A673 (cell line): ENCODE measurements at regions not wholly inside any gene's neighbourhood (a gene's known extent, or its start where the extent isn't known, plus 50 kb on each side); places are given as distances from the start of the nearest gene placed in this dataset.

ENCODE experiments used
- EZH2 ChIP-seq: fragments of 200-600 bp; sonication (generic); IDR thresholded peaks from 2 replicates; pipeline ENCODE4 v1.6.1; 2017; ENCODE audit warnings: borderline replicate concordance, low read depth, mild to moderate bottlenecking, mixed read lengths, antibody characterized with exemption, low read length; ENCODE audit not compliant: poor library complexity, severe bottlenecking
- TF ChIP-seq, protein P1 (sequence below): fragments of 300-800, 200-600 bp; sonication (generic); conservative IDR thresholded peaks from 2 replicates; pipeline ENCODE4 v1.5.1; 2017; ENCODE audit warnings: low read depth, mild to moderate bottlenecking, antibody characterized with exemption, low read length, moderate library complexity, mixed read lengths

DNA sequence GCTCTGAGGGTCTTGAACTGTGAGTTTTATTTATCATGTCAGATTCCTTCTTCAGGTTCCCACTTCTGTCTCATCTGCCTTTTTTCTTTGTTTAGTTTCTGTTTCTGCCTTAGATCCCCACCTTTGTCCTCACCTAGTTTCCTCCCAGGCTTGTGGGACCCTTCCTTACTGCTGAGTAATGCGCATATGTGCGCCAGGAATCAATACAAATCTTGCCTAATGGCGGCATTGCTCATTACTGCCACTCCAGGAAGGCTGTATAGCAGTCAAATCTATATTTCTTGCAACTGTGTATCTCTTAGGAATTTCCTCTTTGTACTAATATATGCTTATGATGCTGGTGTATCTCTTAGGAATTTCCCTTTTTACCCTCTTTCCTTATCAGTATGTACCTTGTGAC is 465.4 kb downstream of the DMRT2 start:
- TF ChIP-seq, protein P1, sequence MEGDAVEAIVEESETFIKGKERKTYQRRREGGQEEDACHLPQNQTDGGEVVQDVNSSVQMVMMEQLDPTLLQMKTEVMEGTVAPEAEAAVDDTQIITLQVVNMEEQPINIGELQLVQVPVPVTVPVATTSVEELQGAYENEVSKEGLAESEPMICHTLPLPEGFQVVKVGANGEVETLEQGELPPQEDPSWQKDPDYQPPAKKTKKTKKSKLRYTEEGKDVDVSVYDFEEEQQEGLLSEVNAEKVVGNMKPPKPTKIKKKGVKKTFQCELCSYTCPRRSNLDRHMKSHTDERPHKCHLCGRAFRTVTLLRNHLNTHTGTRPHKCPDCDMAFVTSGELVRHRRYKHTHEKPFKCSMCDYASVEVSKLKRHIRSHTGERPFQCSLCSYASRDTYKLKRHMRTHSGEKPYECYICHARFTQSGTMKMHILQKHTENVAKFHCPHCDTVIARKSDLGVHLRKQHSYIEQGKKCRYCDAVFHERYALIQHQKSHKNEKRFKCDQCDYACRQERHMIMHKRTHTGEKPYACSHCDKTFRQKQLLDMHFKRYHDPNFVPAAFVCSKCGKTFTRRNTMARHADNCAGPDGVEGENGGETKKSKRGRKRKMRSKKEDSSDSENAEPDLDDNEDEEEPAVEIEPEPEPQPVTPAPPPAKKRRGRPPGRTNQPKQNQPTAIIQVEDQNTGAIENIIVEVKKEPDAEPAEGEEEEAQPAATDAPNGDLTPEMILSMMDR: no peak
- TF ChIP-seq EZH2: no peak
